H1 (cell line): ENCODE measurements at regions not wholly inside any gene's neighbourhood (a gene's known extent, or its start where the extent isn't known, plus 50 kb on each side); places are given as distances from the start of the nearest gene placed in this dataset.

ENCODE experiments used
- CTCF ChIA-PET: fragments of 300-600 bp; sonication (Branson Sonifier 250); formaldehyde crosslinking; loops from one replicate; lab custom pipeline; 2021; ENCODE audit not compliant: partially characterized antibody; lab: Charles Lee
- POLR2A ChIA-PET: fragments of 300-600 bp; sonication (Branson Sonifier 250); formaldehyde crosslinking; loops from one replicate; lab custom pipeline; 2021; ENCODE audit warnings: inconsistent platforms; ENCODE audit not compliant: partially characterized antibody; lab: Charles Lee
- DNase-seq, 2 experiments: peaks; one replicate each; pipeline versions ENCODE4 v3.0.0 to v3.0.0-alpha.2; 2010 to 2022; ENCODE audit warnings: low spot score in 2 of 2, low read depth in 1 of 2, mixed read lengths in 1 of 2
- FAIRE-seq: peaks from 2 replicates; lab custom pipeline; 2011; peaks lifted over from hg19 to GRCh38; lab: Jason Lieb, UNC
- H2AFZ ChIP-seq: 2 replicates; pipeline ENCODE4 v1.8.1; 2012; ENCODE audit warnings: low read length, inconsistent platforms
- H2AK5ac ChIP-seq: 2 replicates; pipeline ENCODE4 v1.6.1; 2013; ENCODE audit warnings: low read depth, low read length
- H2BK120ac ChIP-seq: replicated peaks from 2 replicates; pipeline ENCODE3; 2013; ENCODE audit warnings: low read depth, low read length, inconsistent platforms
- H2BK12ac ChIP-seq: 2 replicates; pipeline ENCODE4 v1.6.1; 2013; ENCODE audit warnings: low read depth, low read length
- H2BK15ac ChIP-seq: 2 replicates; pipeline ENCODE4 v1.6.1; 2013; ENCODE audit warnings: low read length
- H2BK20ac ChIP-seq: 2 replicates; pipeline ENCODE4 v1.6.1; 2013; ENCODE audit warnings: low read length
- H2BK5ac ChIP-seq: 2 replicates; pipeline ENCODE4 v1.6.1; 2013; ENCODE audit warnings: low read depth, low read length
- H3K14ac ChIP-seq: 2 replicates; pipeline ENCODE4 v1.6.1; 2013; ENCODE audit warnings: inconsistent platforms; ENCODE audit not compliant: insufficient read length
- H3K18ac ChIP-seq: 2 replicates; pipeline ENCODE4 v1.6.1; 2013; ENCODE audit warnings: low read length; ENCODE audit errors: extremely low read depth
- H3K23ac ChIP-seq: 2 replicates; pipeline ENCODE4 v1.6.1; 2013; ENCODE audit warnings: inconsistent platforms; ENCODE audit not compliant: insufficient read length
- H3K23me2 ChIP-seq: 2 replicates; pipeline ENCODE4 v1.6.1; 2013; ENCODE audit warnings: low read depth, low read length
- H3K27ac ChIP-seq: 2 replicates; pipeline ENCODE4 v1.6.1; 2011; ENCODE audit warnings: low read depth, low read length, inconsistent platforms
- H3K27me3 ChIP-seq, 4 experiments: replicated peaks in 1 of 4; 1 replicate in 1 of 4; 2 replicates in 3 of 4; pipeline versions ENCODE4 v1.6.1 to v1.8.1; 2011 to 2013; ENCODE audit warnings: low read length in 3 of 4, mild to moderate bottlenecking in 3 of 4, inconsistent platforms in 2 of 4, mixed read lengths in 2 of 4, moderate library complexity in 1 of 4; ENCODE audit not compliant: control insufficient read depth in 3 of 4, insufficient read depth in 3 of 4; ENCODE audit errors: extremely low read depth in 1 of 4
- H3K36me3 ChIP-seq, 4 experiments: 2 replicates each; pipeline versions ENCODE4 v1.6.1 to v1.8.1; 2011 to 2013; ENCODE audit warnings: mild to moderate bottlenecking in 4 of 4, low read length in 3 of 4, moderate library complexity in 2 of 4, control low read depth in 1 of 4, inconsistent platforms in 1 of 4; ENCODE audit not compliant: insufficient read depth in 4 of 4, control insufficient read depth in 2 of 4
- H3K4ac ChIP-seq: replicated peaks from 2 replicates; pipeline ENCODE3; 2013; ENCODE audit warnings: low read length, low read depth, mixed read lengths, inconsistent platforms; ENCODE audit not compliant: insufficient read length
- H3K4me1 ChIP-seq, 4 experiments: replicated peaks in 1 of 4; 1 replicate in 1 of 4; 2 replicates in 3 of 4; pipeline versions ENCODE4 v1.6.1 to v1.8.1; 2011 to 2013; ENCODE audit warnings: low read length in 3 of 4, inconsistent platforms in 2 of 4, mixed read lengths in 1 of 4; ENCODE audit not compliant: insufficient read depth in 4 of 4, control insufficient read depth in 3 of 4
- H3K4me2 ChIP-seq, 2 experiments: 2 replicates each; pipeline versions ENCODE4 v1.6.1 to v1.8.1; 2011 to 2013; ENCODE audit warnings: low read depth in 2 of 2, low read length in 2 of 2, control low read depth in 1 of 2, inconsistent platforms in 1 of 2, mild to moderate bottlenecking in 1 of 2; ENCODE audit not compliant: insufficient read depth in 1 of 2
- H3K4me3 ChIP-seq, 4 experiments: fragments of 200-600, 300-600 bp in 1 of 4; sonication (generic), shearing (Covaris generic), sonication (Bioruptor Twin) in 1 of 4; 2 replicates each; pipeline versions ENCODE4 v1.5.1 to v1.8.1; 2011 to 2016; ENCODE audit warnings: low read length in 4 of 4, low read depth in 3 of 4, control low read depth in 2 of 4, inconsistent platforms in 2 of 4, mild to moderate bottlenecking in 2 of 4, mixed read lengths in 1 of 4, moderate library complexity in 1 of 4; ENCODE audit not compliant: insufficient read depth in 2 of 4; ENCODE audit errors: extremely low read depth in 1 of 4
- H3K56ac ChIP-seq: replicated peaks from 2 replicates; pipeline ENCODE3; 2013; ENCODE audit warnings: low read depth, mild to moderate bottlenecking, mixed read lengths, low read length, inconsistent platforms; ENCODE audit not compliant: insufficient read length
- H3K79me1 ChIP-seq: 2 replicates; pipeline ENCODE4 v1.6.1; 2013; ENCODE audit warnings: low read depth, low read length, control low read depth
- H3K79me2 ChIP-seq, 2 experiments: 2 replicates each; pipeline versions ENCODE4 v1.6.1 to v1.8.1; 2012 to 2013; ENCODE audit warnings: low read length in 2 of 2, mild to moderate bottlenecking in 2 of 2, inconsistent platforms in 1 of 2; ENCODE audit not compliant: insufficient read depth in 2 of 2, control insufficient read depth in 1 of 2
- H3K9ac ChIP-seq, 4 experiments: replicated peaks in 1 of 4; 1 replicate in 1 of 4; 2 replicates in 3 of 4; pipeline versions ENCODE4 v1.6.1 to v1.8.1; 2011 to 2013; ENCODE audit warnings: low read depth in 3 of 4, low read length in 3 of 4, control low read depth in 2 of 4, mild to moderate bottlenecking in 2 of 4, moderate library complexity in 2 of 4, inconsistent platforms in 1 of 4; ENCODE audit errors: extremely low read depth in 1 of 4
- H3K9me3 ChIP-seq, 2 experiments: 2 replicates each; pipeline versions ENCODE4 v1.6.1 to v1.8.1; 2012 to 2013; ENCODE audit warnings: mild to moderate bottlenecking in 2 of 2, moderate library complexity in 2 of 2, control low read depth in 1 of 2, inconsistent platforms in 1 of 2, low read depth in 1 of 2, low read length in 1 of 2, mixed read lengths in 1 of 2; ENCODE audit not compliant: insufficient read depth in 2 of 2
- H4K20me1 ChIP-seq, 2 experiments: replicated peaks in 1 of 2; 2 replicates each; pipeline versions ENCODE3 to v1.8.1; 2011 to 2013; ENCODE audit warnings: inconsistent platforms in 2 of 2, low read length in 2 of 2, mild to moderate bottlenecking in 1 of 2; ENCODE audit not compliant: insufficient read depth in 2 of 2, control insufficient read depth in 1 of 2
- H4K5ac ChIP-seq: 2 replicates; pipeline ENCODE4 v1.6.1; 2013; ENCODE audit warnings: low read length, low read depth, mixed read lengths, inconsistent platforms; ENCODE audit not compliant: insufficient read length
- H4K8ac ChIP-seq: 2 replicates; pipeline ENCODE4 v1.8.0; 2013; ENCODE audit warnings: mild to moderate bottlenecking, moderate library complexity, low read length, inconsistent platforms; ENCODE audit not compliant: insufficient read depth; ENCODE audit errors: extremely low read depth
- H4K91ac ChIP-seq: replicated peaks from 2 replicates; pipeline ENCODE3; 2013; ENCODE audit warnings: low read length, mixed read lengths, inconsistent platforms; ENCODE audit not compliant: insufficient read length
- CBX8 ChIP-seq: fragments of 300-800, 300-1000 bp; sonication (generic); IDR thresholded peaks from 2 replicates; pipeline ENCODE4 v1.7.1; 2016; ENCODE audit warnings: low read depth, low read length, borderline replicate concordance
- GABPA ChIP-seq: IDR thresholded peaks from 2 replicates; pipeline ENCODE4 v1.6.1; 2011; ENCODE audit warnings: mild to moderate bottlenecking, low read length, moderate library complexity, borderline replicate concordance; ENCODE audit not compliant: insufficient read depth
- NANOG ChIP-seq: IDR thresholded peaks from 2 replicates; pipeline ENCODE4 v1.6.1; 2011; ENCODE audit warnings: low read length, low read depth, mild to moderate bottlenecking, inconsistent platforms; ENCODE audit not compliant: insufficient read depth, poor library complexity, severe bottlenecking
- PHF8 ChIP-seq: fragments of 200-600 bp; sonication (generic); conservative IDR thresholded peaks from 2 replicates; pipeline ENCODE4 v1.7.1; 2012; ENCODE audit warnings: low read depth, mild to moderate bottlenecking, inconsistent platforms, low read length, moderate library complexity
- POLR2AphosphoS5 ChIP-seq: IDR thresholded peaks from 2 replicates; pipeline ENCODE4 v1.6.1; 2011; ENCODE audit warnings: low read depth, low read length
- RNF2 ChIP-seq: fragments of 200-900, 300-1000 bp; sonication (generic); IDR thresholded peaks from 2 replicates; pipeline ENCODE4 v1.7.1; 2016; ENCODE audit warnings: borderline replicate concordance, low read depth, mild to moderate bottlenecking, antibody characterized with exemption, low read length; ENCODE audit not compliant: poor library complexity, severe bottlenecking; ENCODE audit errors: missing control alignments
- SIRT6 ChIP-seq: IDR thresholded peaks from one replicate; pipeline ENCODE4 v1.7.1; 2012; ENCODE audit warnings: low read length, inconsistent platforms
- SP2 ChIP-seq: IDR thresholded peaks from 2 replicates; pipeline ENCODE4 v1.6.1; 2012; ENCODE audit warnings: mild to moderate bottlenecking, low read length, inconsistent platforms
- TAF1 ChIP-seq: IDR thresholded peaks from 2 replicates; pipeline ENCODE4 v1.6.1; 2011; ENCODE audit warnings: mild to moderate bottlenecking, low read depth, low read length
- TAF7 ChIP-seq: optimal IDR thresholded peaks from 2 replicates; pipeline ENCODE3; 2011; ENCODE audit warnings: low read depth, mild to moderate bottlenecking, inconsistent platforms, low read length, moderate library complexity, borderline replicate concordance
- WGBS, 2 experiments: shearing (Covaris generic) in 1 of 2; methylation state at CpG; one replicate each; pipeline versions ENCODE4 v1.1.6 to v1.1.7; 2013 to 2015; ENCODE audit warnings: low lambda C conversion rate in 2 of 2, mixed read lengths in 2 of 2, inconsistent platforms in 1 of 2, low coverage in 1 of 2, missing lambda C conversion rate in 1 of 2; ENCODE audit not compliant: insufficient replicate concordance in 2 of 2, insufficient coverage in 1 of 2, insufficient read length in 1 of 2; ENCODE audit errors: extremely low coverage in 1 of 2, missing lambda C conversion rate in 1 of 2; 5-methylcytosine and 5-hydroxymethylcytosine counted together
- TF ChIP-seq, protein P1 (sequence below): IDR thresholded peaks from 2 replicates; pipeline ENCODE4 v1.6.1; 2011; ENCODE audit warnings: low read depth, mild to moderate bottlenecking, low read length; ENCODE audit not compliant: insufficient read depth
- TF ChIP-seq, protein P2 (sequence below): IDR thresholded peaks from 2 replicates; pipeline ENCODE4 v1.6.1; 2012; ENCODE audit warnings: inconsistent platforms
- TF ChIP-seq, protein P3 (sequence below): IDR thresholded peaks from 2 replicates; pipeline ENCODE4 v1.6.1; 2011; ENCODE audit warnings: low read length, improper control_type of control experiment

DNA sequence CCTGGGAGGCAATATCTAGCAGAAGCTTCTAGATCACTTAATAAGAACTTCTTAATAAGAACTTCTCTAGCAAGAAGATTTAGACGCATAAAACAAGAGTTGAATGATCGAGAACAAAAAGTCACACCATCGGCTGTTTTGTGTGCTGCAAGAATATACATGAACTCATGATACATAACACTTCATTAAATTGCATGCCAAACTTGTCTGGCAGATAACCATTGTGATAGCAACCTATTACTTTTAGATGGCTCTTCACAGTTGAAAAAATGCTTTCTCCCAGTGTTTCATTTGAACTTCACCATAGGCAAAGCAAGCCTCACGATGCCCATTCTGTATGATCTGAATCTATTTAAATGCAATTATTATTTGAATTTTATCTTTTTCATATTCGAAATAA is 249.9 kb downstream of the CBLN4 start:
- no peaks in the 10 kb centered on the region for H3K23me2 ChIP-seq
- H3K79me1 ChIP-seq, result no peaks in the 10 kb centered on the region
- H2BK5ac ChIP-seq, result no peak overlapping the region
- H3K4me1 ChIP-seq, result no peaks in the 10 kb centered on the region
- no peaks in the 10 kb centered on the region for H3K9me3 ChIP-seq
- no peak overlapping the region for H3K27ac ChIP-seq
- no peak overlapping the region for H2BK15ac ChIP-seq
- H4K91ac ChIP-seq, result no peak overlapping the region
- H3K14ac ChIP-seq, result no peak overlapping the region
- no peak overlapping the region for H3K9ac ChIP-seq
- H2AFZ ChIP-seq, result no peak overlapping the region
- H2BK120ac ChIP-seq, result no peak overlapping the region
- no peak overlapping the region for H2BK12ac ChIP-seq
- no peaks in the 10 kb centered on the region for H3K79me2 ChIP-seq
- H2BK20ac ChIP-seq, result no peak overlapping the region
- no peaks in the 10 kb centered on the region for H4K20me1 ChIP-seq
- no peak for TF ChIP-seq PHF8
- TF ChIP-seq TAF7, result no peak
- no peak for TF ChIP-seq RNF2
- TF ChIP-seq, protein P1, sequence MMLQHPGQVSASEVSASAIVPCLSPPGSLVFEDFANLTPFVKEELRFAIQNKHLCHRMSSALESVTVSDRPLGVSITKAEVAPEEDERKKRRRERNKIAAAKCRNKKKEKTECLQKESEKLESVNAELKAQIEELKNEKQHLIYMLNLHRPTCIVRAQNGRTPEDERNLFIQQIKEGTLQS, result no peak
- TF ChIP-seq GABPA, result no peak
- TF ChIP-seq TAF1, result no peak
- TF ChIP-seq CBX8, result no peak
- TF ChIP-seq SIRT6, result no peak
- TF ChIP-seq, protein P2, sequence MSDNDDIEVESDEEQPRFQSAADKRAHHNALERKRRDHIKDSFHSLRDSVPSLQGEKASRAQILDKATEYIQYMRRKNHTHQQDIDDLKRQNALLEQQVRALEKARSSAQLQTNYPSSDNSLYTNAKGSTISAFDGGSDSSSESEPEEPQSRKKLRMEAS, result no peak
- no peak for TF ChIP-seq POLR2AphosphoS5
- TF ChIP-seq, protein P3, sequence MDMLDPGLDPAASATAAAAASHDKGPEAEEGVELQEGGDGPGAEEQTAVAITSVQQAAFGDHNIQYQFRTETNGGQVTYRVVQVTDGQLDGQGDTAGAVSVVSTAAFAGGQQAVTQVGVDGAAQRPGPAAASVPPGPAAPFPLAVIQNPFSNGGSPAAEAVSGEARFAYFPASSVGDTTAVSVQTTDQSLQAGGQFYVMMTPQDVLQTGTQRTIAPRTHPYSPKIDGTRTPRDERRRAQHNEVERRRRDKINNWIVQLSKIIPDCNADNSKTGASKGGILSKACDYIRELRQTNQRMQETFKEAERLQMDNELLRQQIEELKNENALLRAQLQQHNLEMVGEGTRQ, result no peak
- no peak for TF ChIP-seq NANOG
- no peak for TF ChIP-seq SP2
- ChIA-PET POLR2A (no interaction called here), CTCF (no interaction called here)
- no peaks in the 10 kb centered on the region for H3K27me3 ChIP-seq
- H3K36me3 ChIP-seq, result no peaks in the 10 kb centered on the region
- H4K8ac ChIP-seq, result no peak overlapping the region
- H2AK5ac ChIP-seq, result no peak overlapping the region
- no peak overlapping the region for H3K4me3 ChIP-seq
- H3K4me2 ChIP-seq, result no peak overlapping the region
- H3K18ac ChIP-seq, result no peak overlapping the region
- DNase-seq (no peak), FAIRE-seq (no peak)
- no peak overlapping the region for H3K23ac ChIP-seq
- no peak overlapping the region for H3K56ac ChIP-seq
- WGBS, 2 experiments, result 93% methylated on average over 5 of the region's 5 CpGs; no CpG with 5 or more reads in 1 of the 2 experiments
- no peak overlapping the region for H3K4ac ChIP-seq
- no peak overlapping the region for H4K5ac ChIP-seq
